Endothelial cell of umbilical vein (primary cell): ENCODE measurements at regions not wholly inside any gene's neighbourhood (a gene's known extent, or its start where the extent isn't known, plus 50 kb on each side); places are given as distances from the start of the nearest gene placed in this dataset.
"Not testable (repeated sequence)": the region's sequence is repeated elsewhere in the genome, so short reads cannot be mapped to it uniquely, and the experiment has no call there.

Experiments
- BruUV-seq: library from RNA; stranded (reverse); fragments of 400-500 nt; replicated peaks from 2 replicates; lab custom pipeline; 2021; lab: Mats Ljungman, UMichigan
- CTCF ChIA-PET: fragments of 300-600, 350-600 bp; sonication (Branson Sonifier 250); formaldehyde crosslinking; loops from one replicate; lab custom pipeline; 2021; ENCODE audit warnings: antibody characterized with exemption, inconsistent platforms; lab: Charles Lee
- POLR2A ChIA-PET: fragments of 300-600, 350-600 bp; sonication (Branson Sonifier 250); formaldehyde crosslinking; loops from one replicate; lab custom pipeline; 2021; ENCODE audit warnings: antibody characterized with exemption, inconsistent platforms; lab: Charles Lee
- DNase-seq: peaks from one replicate; pipeline ENCODE4 v3.0.0-alpha.2; 2011; ENCODE audit warnings: low read depth, low spot score
- FAIRE-seq: peaks from 2 replicates; lab custom pipeline; 2011; peaks lifted over from hg19 to GRCh38; lab: Jason Lieb, UNC
- H2AFZ ChIP-seq: 2 replicates; pipeline ENCODE4 v1.6.0; 2012; ENCODE audit warnings: low read depth, low read length, control low read depth, inconsistent platforms
- H3K27ac ChIP-seq: 2 replicates; pipeline ENCODE4 v1.5.1; 2011; ENCODE audit warnings: low read depth, mild to moderate bottlenecking, control low read depth, low read length, moderate library complexity; ENCODE audit not compliant: insufficient read depth
- H3K27me3 ChIP-seq, 2 experiments: 2 replicates each; pipeline versions ENCODE4 v1.6.0 to v1.6.1; 2011; ENCODE audit warnings: low read length in 2 of 2, mixed read lengths in 1 of 2; ENCODE audit not compliant: control insufficient read depth in 2 of 2, insufficient read depth in 2 of 2
- H3K36me3 ChIP-seq, 2 experiments: 2 replicates in 1 of 2; 3 replicates in 1 of 2; pipeline ENCODE4 v1.5.1; 2011; ENCODE audit warnings: low read length in 2 of 2, mild to moderate bottlenecking in 1 of 2, moderate library complexity in 1 of 2; ENCODE audit not compliant: control insufficient read depth in 2 of 2, insufficient read depth in 2 of 2; ENCODE audit errors: extremely low read depth in 1 of 2
- H3K4me1 ChIP-seq: 3 replicates; pipeline ENCODE4 v1.5.1; 2011; ENCODE audit warnings: mild to moderate bottlenecking, low read length; ENCODE audit not compliant: control insufficient read depth, insufficient read depth; ENCODE audit errors: extremely low read depth
- H3K4me2 ChIP-seq: 2 replicates; pipeline ENCODE4 v1.6.1; 2011; ENCODE audit warnings: low read length, control low read depth, mixed read lengths; ENCODE audit not compliant: insufficient read depth
- H3K4me3 ChIP-seq, 3 experiments: fragments of 200-600 bp in 1 of 3; sonication (generic), shearing (Covaris generic) in 1 of 3; replicated peaks in 1 of 3; 2 replicates each; pipeline ENCODE4 v1.5.1; 2011 to 2016; ENCODE audit warnings: control low read depth in 3 of 3, low read length in 3 of 3, mild to moderate bottlenecking in 2 of 3, inconsistent platforms in 1 of 3, low read depth in 1 of 3, moderate library complexity in 1 of 3; ENCODE audit not compliant: insufficient read depth in 1 of 3
- H3K79me2 ChIP-seq: 2 replicates; pipeline ENCODE4 v1.6.0; 2012; ENCODE audit warnings: low read length, inconsistent platforms; ENCODE audit not compliant: control insufficient read depth, insufficient read depth
- H3K9ac ChIP-seq: replicated peaks from 2 replicates; pipeline ENCODE3; 2011; ENCODE audit warnings: low read length, control low read depth; ENCODE audit not compliant: insufficient read depth; ENCODE audit errors: extremely low read depth
- H3K9me1 ChIP-seq: replicated peaks from 3 replicates; pipeline ENCODE4 v1.6.0; 2011; ENCODE audit warnings: mild to moderate bottlenecking, low read length; ENCODE audit not compliant: control insufficient read depth, insufficient read depth; ENCODE audit errors: extremely low read depth
- H3K9me3 ChIP-seq: replicated peaks from 2 replicates; pipeline ENCODE4 v1.5.1; 2012; ENCODE audit warnings: low read length, inconsistent platforms; ENCODE audit not compliant: control insufficient read depth, insufficient read depth
- H4K20me1 ChIP-seq: replicated peaks from 2 replicates; pipeline ENCODE3; 2011; ENCODE audit warnings: mild to moderate bottlenecking, low read length; ENCODE audit not compliant: control insufficient read depth, insufficient read depth; ENCODE audit errors: extremely low read depth
- dilution Hi-C: fragments of 300-500 bp; cut with MboI; formaldehyde crosslinking; loops from one replicate; pipeline ENCODE4 v1.15.0; 2019; ENCODE audit warnings: low sequenced_read_pairs; ENCODE audit not compliant: extremely low pct_ligation_motif_present
- intact Hi-C: fragments of 100-400 bp; cut with micrococcal nuclease; formaldehyde crosslinking; loops from one replicate; pipeline ENCODE4 v1.10.0; 2022

- FAIRE-seq, H3K4me2 ChIP-seq, H2AFZ ChIP-seq, H3K36me3 ChIP-seq, dilution Hi-C loops, POLR2A ChIA-PET, DNase-seq, H3K27ac ChIP-seq, BruUV-seq, H3K9me1 ChIP-seq, H3K27me3 ChIP-seq, H3K4me1 ChIP-seq, H3K9ac ChIP-seq, H4K20me1 ChIP-seq, H3K79me2 ChIP-seq, intact Hi-C loops, CTCF ChIA-PET, H3K9me3 ChIP-seq, H3K4me3 ChIP-seq: not testable (repeated sequence)
These were observed 138.5 kb upstream of the ERV3-1 start for GRCh38 chr7:65145008-65145407.

GRCh38 chr7:65144557-65144956 lies 138.1 kb upstream of the ERV3-1 start:
- POLR2A ChIA-PET, CTCF ChIA-PET, H3K4me2 ChIP-seq, H3K27ac ChIP-seq, H3K36me3 ChIP-seq, H3K4me1 ChIP-seq, H4K20me1 ChIP-seq, H2AFZ ChIP-seq, H3K79me2 ChIP-seq, dilution Hi-C loops, H3K9me1 ChIP-seq, H3K9me3 ChIP-seq, H3K9ac ChIP-seq, H3K4me3 ChIP-seq, intact Hi-C loops, DNase-seq, BruUV-seq, H3K27me3 ChIP-seq, FAIRE-seq: not testable (repeated sequence)

GRCh38 chr7:65144119-65144518 lies 137.6 kb upstream of the ERV3-1 start:
- H3K9ac ChIP-seq, H3K4me3 ChIP-seq, H3K36me3 ChIP-seq, H3K27me3 ChIP-seq, H3K9me1 ChIP-seq, FAIRE-seq, BruUV-seq, DNase-seq, CTCF ChIA-PET, H4K20me1 ChIP-seq, H3K27ac ChIP-seq, dilution Hi-C loops, H2AFZ ChIP-seq, H3K4me1 ChIP-seq, H3K9me3 ChIP-seq, H3K4me2 ChIP-seq, intact Hi-C loops, POLR2A ChIA-PET, H3K79me2 ChIP-seq: not testable (repeated sequence)

- H3K27me3 ChIP-seq, BruUV-seq, H3K9me1 ChIP-seq, H2AFZ ChIP-seq, H3K36me3 ChIP-seq, H3K9ac ChIP-seq, FAIRE-seq, H4K20me1 ChIP-seq, H3K9me3 ChIP-seq, H3K4me2 ChIP-seq, CTCF ChIA-PET, POLR2A ChIA-PET, H3K27ac ChIP-seq, DNase-seq, H3K4me1 ChIP-seq, H3K4me3 ChIP-seq, H3K79me2 ChIP-seq, dilution Hi-C loops, intact Hi-C loops: not testable (repeated sequence)
These were observed 135.4 kb upstream of the ERV3-1 start for GRCh38 chr7:65141894-65142293.
